ENCODE measurements at regions not wholly inside any gene's neighbourhood (a gene's known extent, or its start where the extent isn't known, plus 50 kb on each side); places are given as distances from the start of the nearest gene placed in this dataset.

DNA sequence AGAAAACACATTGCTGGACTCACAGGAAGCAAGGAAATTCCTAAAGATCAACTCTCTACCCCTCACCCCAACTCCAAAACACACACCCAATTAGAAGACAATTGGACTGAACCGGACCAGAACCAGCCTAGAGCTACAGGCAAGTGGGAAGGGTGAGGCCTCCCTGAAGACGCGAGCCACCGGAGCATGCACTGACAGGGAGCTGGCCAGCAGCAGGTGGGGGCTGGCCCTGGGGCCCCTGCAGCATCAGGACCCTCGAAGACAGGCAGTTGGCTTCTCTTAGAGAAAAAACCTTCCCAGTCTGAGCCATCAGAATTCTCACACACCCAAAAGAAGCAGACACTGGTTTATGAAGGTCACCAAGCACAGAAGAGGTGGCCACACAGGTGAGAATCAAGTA is 209.5 kb upstream of the DIO3 start:
- H3K4me3 ChIP-seq (ENCODE audit: low read depth, low read length) = no peak overlapping the region
- TF ChIP-seq, protein P1, sequence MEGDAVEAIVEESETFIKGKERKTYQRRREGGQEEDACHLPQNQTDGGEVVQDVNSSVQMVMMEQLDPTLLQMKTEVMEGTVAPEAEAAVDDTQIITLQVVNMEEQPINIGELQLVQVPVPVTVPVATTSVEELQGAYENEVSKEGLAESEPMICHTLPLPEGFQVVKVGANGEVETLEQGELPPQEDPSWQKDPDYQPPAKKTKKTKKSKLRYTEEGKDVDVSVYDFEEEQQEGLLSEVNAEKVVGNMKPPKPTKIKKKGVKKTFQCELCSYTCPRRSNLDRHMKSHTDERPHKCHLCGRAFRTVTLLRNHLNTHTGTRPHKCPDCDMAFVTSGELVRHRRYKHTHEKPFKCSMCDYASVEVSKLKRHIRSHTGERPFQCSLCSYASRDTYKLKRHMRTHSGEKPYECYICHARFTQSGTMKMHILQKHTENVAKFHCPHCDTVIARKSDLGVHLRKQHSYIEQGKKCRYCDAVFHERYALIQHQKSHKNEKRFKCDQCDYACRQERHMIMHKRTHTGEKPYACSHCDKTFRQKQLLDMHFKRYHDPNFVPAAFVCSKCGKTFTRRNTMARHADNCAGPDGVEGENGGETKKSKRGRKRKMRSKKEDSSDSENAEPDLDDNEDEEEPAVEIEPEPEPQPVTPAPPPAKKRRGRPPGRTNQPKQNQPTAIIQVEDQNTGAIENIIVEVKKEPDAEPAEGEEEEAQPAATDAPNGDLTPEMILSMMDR (IDR thresholded peaks at IDR 0.05; ENCODE audit: low read depth, low read length) = no peak

DNA sequence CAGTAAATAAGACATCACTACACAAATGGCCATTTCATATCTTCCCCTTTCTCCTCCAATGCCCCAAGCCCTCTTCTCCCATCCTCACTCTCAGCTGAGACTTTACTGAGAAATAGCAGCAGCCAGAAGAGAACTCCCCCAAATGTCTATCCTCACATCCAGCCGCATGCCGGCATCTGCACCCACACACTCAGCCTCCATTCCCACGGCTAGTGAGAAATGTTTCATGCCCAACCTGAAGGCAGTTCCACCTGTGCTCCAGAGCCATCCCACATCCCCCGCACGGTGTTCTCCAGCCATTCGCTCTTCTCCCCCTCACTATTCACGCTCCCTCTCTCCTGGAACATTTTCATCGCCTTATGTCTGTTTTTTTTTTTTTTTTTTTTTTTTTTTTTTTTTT is 208.7 kb upstream of the DIO3 start:
- no peak overlapping the region for H3K4me3 ChIP-seq (ENCODE audit: low read depth, low read length)
- TF ChIP-seq, protein P1 (IDR thresholded peaks at IDR 0.05; ENCODE audit: low read depth, low read length) = no peak

DNA sequence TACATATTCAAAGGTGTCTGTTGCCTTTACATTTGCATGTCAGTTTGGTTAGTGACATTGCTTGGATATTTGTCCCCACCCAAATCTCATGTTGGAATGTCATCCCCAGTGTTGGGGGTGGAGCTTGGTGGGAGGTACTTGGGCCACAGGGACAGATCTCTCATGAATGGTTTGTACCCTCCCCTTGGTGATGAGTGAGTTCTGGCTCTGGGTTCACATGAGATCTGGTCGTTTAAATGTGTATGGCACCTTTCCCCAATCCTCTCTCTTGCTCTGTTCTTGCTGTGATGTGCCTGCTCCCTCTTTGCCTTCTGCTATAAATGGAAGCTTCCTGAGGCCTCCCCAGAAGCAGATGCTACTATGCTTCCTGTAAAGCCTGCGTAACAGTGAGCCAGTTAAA is 207.9 kb upstream of the DIO3 start:
- TF ChIP-seq, protein P1 (IDR thresholded peaks at IDR 0.05; ENCODE audit: low read depth, low read length) = no peak
- no peak overlapping the region for H3K4me3 ChIP-seq (ENCODE audit: low read depth, low read length)

DNA sequence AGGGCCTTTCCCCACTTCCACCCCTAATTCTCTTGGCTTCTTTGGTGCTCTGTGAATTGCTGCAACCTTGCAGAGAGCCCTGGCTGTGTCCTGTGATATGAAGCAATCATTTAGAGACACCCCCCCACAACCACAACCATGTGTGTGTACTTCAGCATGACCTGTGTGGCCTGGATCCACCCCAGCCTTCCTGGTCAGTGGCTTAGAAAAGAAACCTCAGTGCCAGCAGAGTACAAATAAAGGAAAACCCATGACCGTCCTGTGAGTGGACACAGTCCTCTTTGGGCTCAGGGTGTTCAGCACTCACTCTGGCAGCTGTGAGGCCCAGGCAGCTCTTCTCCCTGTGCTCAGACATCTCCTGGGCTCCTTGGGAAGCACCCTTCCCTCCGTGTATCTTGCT is 206.6 kb upstream of the DIO3 start:
- TF ChIP-seq, protein P1 (IDR thresholded peaks at IDR 0.05; ENCODE audit: low read depth, low read length) = no peak
- no peak overlapping the region for H3K4me3 ChIP-seq (ENCODE audit: low read depth, low read length)

DNA sequence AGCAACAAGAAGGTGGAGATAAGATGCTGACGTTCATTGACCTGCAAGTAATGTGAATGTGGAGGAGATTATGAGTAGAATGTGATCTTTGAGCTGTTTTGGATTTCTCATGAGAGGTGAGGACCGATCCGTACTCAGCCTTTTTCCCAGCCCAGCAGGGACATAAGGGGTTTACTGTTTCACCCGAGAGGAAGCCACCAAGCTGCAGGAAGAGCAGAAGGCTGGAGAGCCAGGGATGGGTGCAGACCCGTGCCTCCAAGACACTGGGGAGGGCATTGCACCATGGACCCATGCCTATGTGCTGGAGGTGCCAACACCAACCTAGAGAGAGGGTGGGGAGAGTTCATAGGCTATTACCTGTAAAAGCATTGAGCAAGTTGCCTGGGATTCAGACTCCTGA is 206.0 kb upstream of the DIO3 start:
- TF ChIP-seq, protein P1 (IDR thresholded peaks at IDR 0.05; ENCODE audit: low read depth, low read length) = no peak
- H3K4me3 ChIP-seq (ENCODE audit: low read depth, low read length) = no peak overlapping the region

DNA sequence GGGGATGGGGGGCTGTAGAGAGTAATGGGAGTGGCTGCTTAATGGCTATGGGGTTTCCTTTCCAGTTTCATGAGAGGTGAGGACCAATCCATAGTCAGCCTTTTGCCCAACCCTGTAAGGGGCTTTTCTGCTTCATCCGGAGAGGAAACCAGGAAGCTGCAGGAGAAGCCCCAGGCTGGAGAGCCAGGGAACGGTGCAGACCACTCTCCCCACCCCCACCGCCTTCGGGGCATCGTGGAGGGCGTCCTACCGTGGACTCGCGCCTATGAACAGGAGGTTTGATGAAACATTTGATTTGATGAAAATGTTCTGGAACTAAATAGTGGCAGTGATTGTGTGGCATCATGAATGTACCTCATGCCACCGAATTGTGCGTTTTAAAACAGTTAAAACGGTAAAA is 204.3 kb upstream of the DIO3 start:
- TF ChIP-seq, protein P1 (IDR thresholded peaks at IDR 0.05; ENCODE audit: low read depth, low read length) = no peak
- H3K4me3 ChIP-seq (ENCODE audit: low read depth, low read length) = no peak overlapping the region

DNA sequence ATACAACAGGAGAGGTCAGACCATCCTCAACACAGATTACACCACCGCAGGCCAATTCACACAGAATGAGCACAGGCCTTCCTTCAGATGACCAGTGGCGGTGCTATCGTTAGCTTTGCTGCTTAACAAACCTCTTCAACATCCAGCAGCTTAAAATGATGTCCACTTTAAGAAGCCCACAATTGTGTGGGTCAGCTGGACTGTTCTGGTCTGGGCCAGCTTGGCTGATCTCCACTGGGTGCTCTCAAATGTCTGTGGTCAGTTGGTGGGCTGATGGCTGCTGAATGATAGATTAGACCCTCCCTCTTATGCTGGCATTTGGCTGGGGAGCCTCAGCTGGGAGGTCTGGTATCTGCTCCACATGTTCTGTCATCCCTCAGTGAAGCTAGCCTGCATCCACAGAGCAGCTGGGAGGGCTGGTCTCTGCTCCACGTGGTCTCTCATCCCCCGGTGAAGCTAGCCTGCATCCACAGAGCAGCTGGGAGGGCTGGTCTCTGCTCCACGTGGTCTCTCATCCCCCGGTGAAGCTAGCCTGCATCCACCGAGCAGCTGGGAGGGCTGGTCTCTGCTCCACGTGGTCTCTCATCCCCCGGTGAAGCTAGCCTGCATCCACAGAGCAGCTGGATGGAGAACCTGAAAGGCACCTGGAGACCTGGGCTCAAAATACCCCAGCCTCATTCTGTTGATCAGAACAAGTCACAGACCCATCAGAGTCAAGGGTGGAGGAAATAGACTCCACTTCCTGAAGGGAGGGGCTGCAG is 203.6 kb upstream of the DIO3 start:
- TF ChIP-seq, protein P1 (IDR thresholded peaks at IDR 0.05; ENCODE audit: low read depth, low read length) = no peak
- H3K4me3 ChIP-seq (ENCODE audit: low read depth, low read length) = no peak overlapping the region
